ENCODE measurements at regions not wholly inside any gene's neighbourhood (a gene's known extent, or its start where the extent isn't known, plus 50 kb on each side); places are given as distances from the start of the nearest gene placed in this dataset.
"Not testable (repeated sequence)": the region's sequence is repeated elsewhere in the genome, so short reads cannot be mapped to it uniquely, and the experiment has no call there.

DNA sequence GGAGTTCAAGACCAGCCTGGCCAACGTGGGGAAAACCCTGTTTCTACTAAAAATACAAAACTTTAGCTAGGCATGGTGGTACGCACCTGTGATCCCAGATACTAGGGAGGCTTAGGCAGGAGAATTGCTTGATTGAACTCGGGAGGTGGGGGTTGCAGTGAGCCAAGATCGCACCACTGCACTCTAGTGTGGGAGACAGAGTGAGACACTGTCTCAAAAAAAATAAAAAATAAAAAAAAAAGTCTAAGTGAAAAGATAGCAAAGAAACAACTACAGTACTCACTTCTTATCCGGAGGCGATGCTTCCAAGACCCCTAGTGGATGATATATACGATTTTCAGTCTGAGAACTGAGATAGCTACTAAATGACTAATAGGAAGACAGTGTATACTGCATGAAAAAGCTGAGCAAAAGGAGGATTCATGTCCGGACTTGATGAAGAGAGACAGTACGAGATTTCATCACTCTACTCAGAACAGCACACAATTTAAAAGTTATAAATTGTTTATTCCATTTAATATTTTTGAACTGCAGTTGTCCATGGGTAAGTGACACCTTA lies 138.7 kb upstream of the GOLGA6L6 start:
- DNase-seq (ENCODE audit: low spot score): not testable (repeated sequence)

- no peak for DNase-seq (ENCODE audit: low spot score)
Observed at GRCh38 chr15:20672470-20672869, 130.9 kb upstream of the GOLGA6L6 start.

- DNase-seq (ENCODE audit: low spot score): no peak
Observed at GRCh38 chr15:20671675-20672074, 130.1 kb upstream of the GOLGA6L6 start.

- DNase-seq (ENCODE audit: low spot score): not testable (repeated sequence)
Observed at GRCh38 chr15:20666410-20666809, 124.8 kb upstream of the GOLGA6L6 start.

GRCh38 chr15:20665653-20666052 lies 124.1 kb upstream of the GOLGA6L6 start:
- no peak for DNase-seq (ENCODE audit: low spot score)

GRCh38 chr15:20659265-20659664 lies 117.7 kb upstream of the GOLGA6L6 start:
- DNase-seq (ENCODE audit: low spot score): no peak

GRCh38 chr15:20658024-20658423 lies 116.4 kb upstream of the GOLGA6L6 start:
- no peak for DNase-seq (ENCODE audit: low spot score)

DNA sequence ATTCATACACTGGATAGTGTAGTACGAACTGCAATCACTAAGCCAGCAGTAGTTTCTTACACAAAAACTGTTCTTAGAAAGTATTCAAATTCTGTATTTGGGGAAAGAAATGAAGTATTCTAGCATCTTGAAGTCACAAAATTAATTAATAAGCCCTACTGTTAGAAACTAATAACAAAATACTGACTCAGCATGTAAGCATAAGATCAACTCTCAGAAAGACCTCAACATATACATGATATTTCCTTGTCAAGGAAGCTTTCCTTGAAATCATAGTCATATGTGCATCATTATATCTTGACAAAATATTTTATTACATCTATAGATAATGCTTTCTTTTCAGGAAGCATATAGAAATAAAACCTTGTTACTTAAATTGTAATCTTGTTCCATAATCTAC lies 115.5 kb upstream of the GOLGA6L6 start:
- DNase-seq (ENCODE audit: low spot score): no peak

- no peak for DNase-seq (ENCODE audit: low spot score)
Observed at GRCh38 chr15:20652914-20653313, 111.3 kb upstream of the GOLGA6L6 start.

- DNase-seq (ENCODE audit: low spot score): not testable (repeated sequence)
Observed at GRCh38 chr15:20648402-20648975, 106.9 kb upstream of the GOLGA6L6 start.

DNA sequence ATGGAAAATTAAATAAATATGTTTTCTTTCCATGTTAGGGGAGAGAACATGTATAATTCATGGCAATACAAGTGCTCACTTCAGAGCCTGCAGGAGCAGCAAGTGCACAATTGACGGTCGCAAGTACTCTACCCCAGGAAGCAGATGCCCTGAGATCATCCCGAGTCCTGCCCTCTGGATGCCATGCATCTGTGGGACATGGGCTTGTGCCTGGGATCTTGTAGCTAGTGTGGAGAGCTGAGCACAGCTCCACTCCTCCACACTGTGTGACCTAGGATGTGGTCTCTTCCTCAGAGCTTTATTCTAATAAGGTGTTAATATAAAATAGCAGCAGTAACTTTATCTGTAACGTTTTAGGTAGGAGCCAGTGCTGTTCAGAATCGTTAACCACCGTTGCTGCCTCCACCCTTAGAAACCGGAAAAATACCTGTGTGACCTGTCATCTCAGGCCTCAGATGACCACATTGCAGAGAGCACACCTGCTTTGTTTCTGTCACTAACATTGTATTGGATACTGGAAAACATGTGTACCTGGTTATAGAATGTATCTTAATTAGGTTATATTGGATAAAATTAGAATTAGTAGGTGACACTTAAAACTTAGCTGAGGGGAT lies 105.0 kb upstream of the GOLGA6L6 start:
- no peak for DNase-seq (ENCODE audit: low spot score)

DNA sequence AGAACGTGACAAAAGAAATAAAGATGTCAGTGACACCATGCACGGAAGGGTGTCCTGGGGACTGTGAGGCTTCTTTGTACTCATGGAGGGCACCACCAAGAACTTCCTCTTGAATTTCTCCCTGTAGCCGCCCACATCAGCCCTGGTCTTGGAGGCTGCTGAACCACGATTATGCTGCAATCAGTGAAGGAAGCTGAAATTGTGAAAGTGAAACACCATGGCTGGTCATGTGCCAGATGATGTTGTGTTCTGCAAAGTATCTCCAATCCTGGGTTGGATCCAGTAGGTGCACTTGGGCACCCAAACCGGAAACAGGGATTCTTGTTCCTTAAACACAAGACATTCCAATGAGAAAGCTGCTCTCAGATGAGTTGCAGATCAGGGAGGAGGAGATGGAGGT lies 104.4 kb upstream of the GOLGA6L6 start:
- peak; percentile 42 for DNase-seq (ENCODE audit: low spot score)

DNA sequence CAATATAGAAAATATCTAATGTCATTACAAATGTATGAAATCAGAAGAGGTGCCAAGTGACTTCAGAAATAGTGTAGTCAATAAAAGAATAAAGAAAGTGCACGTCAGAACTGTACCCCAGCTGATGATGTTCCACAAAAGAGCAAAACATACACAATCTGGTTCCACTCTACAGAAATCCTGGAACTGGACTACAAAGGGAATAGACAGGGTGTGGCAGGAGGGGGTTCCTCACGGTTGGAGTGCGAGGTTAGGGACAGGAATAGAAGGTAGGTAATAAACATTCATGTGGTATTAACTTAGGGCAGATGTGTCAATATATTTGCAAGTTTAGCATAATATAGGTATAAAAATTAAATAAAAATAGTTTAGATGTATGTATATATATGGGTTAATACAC lies 103.3 kb upstream of the GOLGA6L6 start:
- no peak for DNase-seq (ENCODE audit: low spot score)

DNA sequence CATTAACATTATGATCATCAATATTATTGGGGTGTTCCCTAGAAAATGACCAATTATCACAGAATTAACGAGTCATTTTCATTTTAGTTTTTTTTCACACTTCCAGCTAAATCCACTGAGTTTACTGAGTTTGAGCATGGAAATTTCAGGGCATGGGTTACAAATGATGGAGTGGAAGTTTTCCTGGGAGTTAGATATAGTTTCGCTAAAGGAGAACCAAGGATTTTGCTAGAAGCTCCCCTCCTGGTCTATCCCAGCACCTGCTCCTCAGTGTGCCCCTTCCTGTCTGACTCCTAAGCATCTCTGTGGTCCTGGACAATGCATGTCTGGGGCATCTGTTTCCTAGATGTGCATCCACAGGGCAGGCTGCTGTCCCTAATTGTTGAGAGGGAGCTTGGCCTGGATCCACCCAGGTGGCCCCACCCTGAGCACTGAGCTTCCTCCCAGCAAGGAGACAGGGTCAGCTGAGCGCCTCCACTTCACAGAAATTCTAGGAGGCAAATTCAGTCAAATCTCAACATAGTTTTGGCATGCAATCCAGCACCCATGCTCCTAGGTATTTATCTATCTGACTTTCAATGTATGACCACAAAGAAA lies 102.3 kb upstream of the GOLGA6L6 start:
- no peak for DNase-seq (ENCODE audit: low spot score)

- DNase-seq (ENCODE audit: low spot score): no peak
Observed at GRCh38 chr15:20643024-20643770, 101.6 kb upstream of the GOLGA6L6 start.

- no peak for DNase-seq (ENCODE audit: low spot score)
Observed at GRCh38 chr15:20642054-20642767, 100.6 kb upstream of the GOLGA6L6 start.

DNA sequence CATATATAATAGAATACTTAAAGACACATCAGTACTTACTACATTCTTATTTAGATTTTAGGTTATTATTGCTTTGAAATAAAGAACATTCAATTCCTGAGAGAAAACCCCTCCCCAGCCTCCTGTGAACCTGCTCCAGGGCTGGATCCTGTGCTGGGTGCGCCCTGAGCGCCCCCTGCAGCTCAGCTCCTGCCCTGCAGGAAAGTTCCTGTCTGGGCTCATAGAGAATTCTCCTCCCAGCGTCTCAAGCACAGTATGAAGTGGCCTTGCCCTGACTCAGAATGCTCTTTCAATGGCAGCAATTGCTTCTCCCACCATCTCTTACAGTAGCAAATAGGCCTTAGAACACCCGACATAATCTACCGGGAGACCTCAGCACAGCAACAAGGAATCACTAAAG lies 98.8 kb upstream of the GOLGA6L6 start:
- DNase-seq (ENCODE audit: low spot score): not testable (repeated sequence)

GRCh38 chr15:20639224-20639623 lies 97.6 kb upstream of the GOLGA6L6 start:
- DNase-seq (ENCODE audit: low spot score): not testable (repeated sequence)

GRCh38 chr15:20637499-20637898 lies 95.9 kb upstream of the GOLGA6L6 start:
- not testable (repeated sequence) for DNase-seq (ENCODE audit: low spot score)

GRCh38 chr15:20629526-20629925 lies 87.9 kb upstream of the GOLGA6L6 start:
- DNase-seq (ENCODE audit: low spot score): not testable (repeated sequence)

DNA sequence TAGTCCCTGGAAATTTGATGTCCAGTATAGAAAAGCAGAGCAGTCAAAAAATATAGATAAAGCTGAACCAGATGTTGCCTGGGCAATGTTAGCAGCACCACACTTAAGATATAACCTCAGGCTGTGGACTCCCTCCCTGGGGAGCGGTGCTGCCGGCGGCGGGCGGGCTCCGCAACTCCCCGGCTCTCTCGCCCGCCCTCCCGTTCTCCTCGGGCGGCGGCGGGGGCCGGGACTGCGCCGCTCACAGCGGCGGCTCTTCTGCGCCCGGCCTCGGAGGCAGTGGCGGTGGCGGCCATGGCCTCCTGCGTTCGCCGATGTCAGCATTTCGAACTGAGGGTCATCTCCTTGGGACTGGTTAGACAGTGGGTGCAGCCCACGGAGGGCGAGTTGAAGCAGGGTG lies 86.9 kb upstream of the GOLGA6L6 start:
- DNase-seq (ENCODE audit: low spot score): not testable (repeated sequence)

DNA sequence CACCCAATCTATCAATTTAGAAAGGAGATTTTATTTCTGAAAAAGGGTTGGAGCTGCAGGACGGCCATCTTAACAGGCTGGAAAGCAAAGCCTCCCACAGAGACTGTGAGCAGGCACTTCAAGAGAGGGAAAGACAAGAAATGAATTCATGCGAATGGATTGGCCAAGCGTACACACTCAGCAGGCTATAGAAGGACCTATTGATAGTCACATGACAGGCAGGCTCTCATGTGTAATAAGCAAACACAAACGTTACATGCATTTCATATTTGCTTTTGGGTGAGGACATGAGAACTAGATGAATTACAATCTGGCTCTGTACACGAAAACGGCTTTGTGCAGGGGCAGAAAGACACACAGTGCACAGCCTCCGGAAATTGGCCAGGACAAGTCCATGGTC lies 83.9 kb upstream of the GOLGA6L6 start:
- DNase-seq (ENCODE audit: low spot score): not testable (repeated sequence)
